ENCODE measurements at regions not wholly inside any gene's neighbourhood (a gene's known extent, or its start where the extent isn't known, plus 50 kb on each side); places are given as distances from the start of the nearest gene placed in this dataset.

GRCh38 chr2:164024396-164024795, 288.6 kb upstream of the FIGN start:
- no peak for TF ChIP-seq REST (IDR thresholded peaks at IDR 0.05; ENCODE audit: low read depth)
- no peak for TF ChIP-seq TAF1 (IDR thresholded peaks at IDR 0.05; ENCODE audit: low read depth)
- TF ChIP-seq EGR1 (IDR thresholded peaks at IDR 0.05) = no peak
- TF ChIP-seq RAD21 (IDR thresholded peaks at IDR 0.05; ENCODE audit: low read depth) = no peak
- no peak for TF ChIP-seq CREB1 (IDR thresholded peaks at IDR 0.05; ENCODE audit: low read depth)
- no peak for TF ChIP-seq EP300 (IDR thresholded peaks at IDR 0.05; ENCODE audit: borderline replicate concordance)
- no peak for TF ChIP-seq TEAD4 (IDR thresholded peaks at IDR 0.05)
- TF ChIP-seq YY1 (IDR thresholded peaks at IDR 0.05; ENCODE audit: low read depth) = no peak
- TF ChIP-seq ZBTB7A (IDR thresholded peaks at IDR 0.05; ENCODE audit: low read depth) = no peak
- TF ChIP-seq MAX (IDR thresholded peaks at IDR 0.05) = no peak
- no peak for TF ChIP-seq USF1 (IDR thresholded peaks at IDR 0.05)
- no peak for TF ChIP-seq FOXM1 (IDR thresholded peaks at IDR 0.05; ENCODE audit: borderline replicate concordance, low read depth)

All from Ishikawa (cell line).